ENCODE measurements at regions not wholly inside any gene's neighbourhood (a gene's known extent, or its start where the extent isn't known, plus 50 kb on each side); places are given as distances from the start of the nearest gene placed in this dataset.

- Histone ChIP-seq H3K4me3 (ENCODE audit: insufficient read depth, low read depth, low read length) (no peak overlapping the region), H3K27me3 (ENCODE audit: control insufficient read depth, insufficient read depth, low read length) (no peaks in the 10 kb centered on the region), H3K36me3 (replicated peaks; ENCODE audit: control insufficient read depth, insufficient read depth, low read length) (no peaks in the 10 kb centered on the region)
- no peak for DNase-seq
These were observed 222.4 kb upstream of the COL3A1 start for GRCh38 chr2:188751816-188752215.

GRCh38 chr2:188752311-188752710 lies 221.9 kb upstream of the COL3A1 start:
- H3K27me3 ChIP-seq (ENCODE audit: control insufficient read depth, insufficient read depth, low read length), result no peaks in the 10 kb centered on the region
- H3K36me3 ChIP-seq (replicated peaks; ENCODE audit: control insufficient read depth, insufficient read depth, low read length), result no peaks in the 10 kb centered on the region
- no peak overlapping the region for H3K4me3 ChIP-seq (ENCODE audit: insufficient read depth, low read depth, low read length)
- DNase-seq, result no peak

GRCh38 chr2:188762151-188762550 lies 212.0 kb upstream of the COL3A1 start:
- H3K36me3 ChIP-seq (replicated peaks; ENCODE audit: control insufficient read depth, insufficient read depth, low read length), result no peaks in the 10 kb centered on the region
- no peak overlapping the region for H3K4me3 ChIP-seq (ENCODE audit: insufficient read depth, low read depth, low read length)
- H3K27me3 ChIP-seq (ENCODE audit: control insufficient read depth, insufficient read depth, low read length), result no peaks in the 10 kb centered on the region; the same call in 1 of the 2 replicates
- DNase-seq, result no peak

GRCh38 chr2:188765522-188766470 lies 208.4 kb upstream of the COL3A1 start:
- Histone ChIP-seq H3K27me3 (ENCODE audit: control insufficient read depth, insufficient read depth, low read length) (no peaks in the 10 kb centered on the region; the same call in 1 of the 2 replicates), H3K36me3 (replicated peaks; ENCODE audit: control insufficient read depth, insufficient read depth, low read length) (no peaks in the 10 kb centered on the region), H3K4me3 (ENCODE audit: insufficient read depth, low read depth, low read length) (no peak overlapping the region)
- DNase-seq, result peak; percentile 7

GRCh38 chr2:188766471-188766856 lies 207.7 kb upstream of the COL3A1 start:
- H3K27me3 ChIP-seq (ENCODE audit: control insufficient read depth, insufficient read depth, low read length), result no peaks in the 10 kb centered on the region; the same call in 1 of the 2 replicates
- DNase-seq, result no peak
- H3K4me3 ChIP-seq (ENCODE audit: insufficient read depth, low read depth, low read length), result no peak overlapping the region
- no peaks in the 10 kb centered on the region for H3K36me3 ChIP-seq (replicated peaks; ENCODE audit: control insufficient read depth, insufficient read depth, low read length)

- DNase-seq, result no peak
- H3K4me3 ChIP-seq (ENCODE audit: insufficient read depth, low read depth, low read length), result no peak overlapping the region
- H3K27me3 ChIP-seq (ENCODE audit: control insufficient read depth, insufficient read depth, low read length), result no peaks in the 10 kb centered on the region; the same call in 1 of the 2 replicates
- H3K36me3 ChIP-seq (replicated peaks; ENCODE audit: control insufficient read depth, insufficient read depth, low read length), result no peaks in the 10 kb centered on the region
These were observed 207.0 kb upstream of the COL3A1 start for GRCh38 chr2:188767176-188767575.

- no peaks in the 10 kb centered on the region for H3K27me3 ChIP-seq (ENCODE audit: control insufficient read depth, insufficient read depth, low read length)
- H3K36me3 ChIP-seq (replicated peaks; ENCODE audit: control insufficient read depth, insufficient read depth, low read length), result no peaks in the 10 kb centered on the region
- no peak overlapping the region for H3K4me3 ChIP-seq (ENCODE audit: insufficient read depth, low read depth, low read length)
- DNase-seq, result no peak
These were observed 203.9 kb upstream of the COL3A1 start for GRCh38 chr2:188770296-188770695.

- H3K27me3 ChIP-seq (ENCODE audit: control insufficient read depth, insufficient read depth, low read length), result no peaks in the 10 kb centered on the region
- no peaks in the 10 kb centered on the region for H3K36me3 ChIP-seq (replicated peaks; ENCODE audit: control insufficient read depth, insufficient read depth, low read length)
- H3K4me3 ChIP-seq (ENCODE audit: insufficient read depth, low read depth, low read length), result no peak overlapping the region
- no peak for DNase-seq
These were observed 201.1 kb upstream of the COL3A1 start for GRCh38 chr2:188773075-188773474.

GRCh38 chr2:188776634-188777033 lies 197.5 kb upstream of the COL3A1 start:
- DNase-seq, result no peak
- Histone ChIP-seq H3K36me3 (replicated peaks; ENCODE audit: control insufficient read depth, insufficient read depth, low read length) (no peaks in the 10 kb centered on the region), H3K4me3 (ENCODE audit: insufficient read depth, low read depth, low read length) (no peak overlapping the region), H3K27me3 (ENCODE audit: control insufficient read depth, insufficient read depth, low read length) (no peaks in the 10 kb centered on the region)

- H3K4me3 ChIP-seq (ENCODE audit: insufficient read depth, low read depth, low read length), result no peak overlapping the region
- DNase-seq, result no peak
- no peaks in the 10 kb centered on the region for H3K27me3 ChIP-seq (ENCODE audit: control insufficient read depth, insufficient read depth, low read length)
- no peaks in the 10 kb centered on the region for H3K36me3 ChIP-seq (replicated peaks; ENCODE audit: control insufficient read depth, insufficient read depth, low read length)
These were observed 189.9 kb upstream of the COL3A1 start for GRCh38 chr2:188784269-188784762.

GRCh38 chr2:188785061-188785460 lies 189.1 kb upstream of the COL3A1 start:
- Histone ChIP-seq H3K27me3 (ENCODE audit: control insufficient read depth, insufficient read depth, low read length) (no peaks in the 10 kb centered on the region), H3K4me3 (ENCODE audit: insufficient read depth, low read depth, low read length) (no peak overlapping the region), H3K36me3 (replicated peaks; ENCODE audit: control insufficient read depth, insufficient read depth, low read length) (no peaks in the 10 kb centered on the region)
- no peak for DNase-seq

- Histone ChIP-seq H3K36me3 (replicated peaks; ENCODE audit: control insufficient read depth, insufficient read depth, low read length) (no peaks in the 10 kb centered on the region), H3K27me3 (ENCODE audit: control insufficient read depth, insufficient read depth, low read length) (no peaks in the 10 kb centered on the region), H3K4me3 (ENCODE audit: insufficient read depth, low read depth, low read length) (no peak overlapping the region)
- no peak for DNase-seq
These were observed 188.7 kb upstream of the COL3A1 start for GRCh38 chr2:188785490-188785889.

- Histone ChIP-seq H3K4me3 (ENCODE audit: insufficient read depth, low read depth, low read length) (no peak overlapping the region), H3K36me3 (replicated peaks; ENCODE audit: control insufficient read depth, insufficient read depth, low read length) (no peaks in the 10 kb centered on the region), H3K27me3 (ENCODE audit: control insufficient read depth, insufficient read depth, low read length) (no peaks in the 10 kb centered on the region)
- no peak for DNase-seq
These were observed 187.8 kb upstream of the COL3A1 start for GRCh38 chr2:188786368-188786841.

- Histone ChIP-seq H3K36me3 (replicated peaks; ENCODE audit: control insufficient read depth, insufficient read depth, low read length) (no peaks in the 10 kb centered on the region), H3K4me3 (ENCODE audit: insufficient read depth, low read depth, low read length) (no peak overlapping the region)
- DNase-seq, result no peak
These were observed 187.0 kb upstream of the COL3A1 start for GRCh38 chr2:188787021-188787657.

More at GRCh38 chr2:188787021-188787657, 187.0 kb upstream of the COL3A1 start:
- no peaks in the 10 kb centered on the region for H3K27me3 ChIP-seq (ENCODE audit: control insufficient read depth, insufficient read depth, low read length)

Data from H7 (cell line).